HG03196 (cell line): ENCODE measurements at regions not wholly inside any gene's neighbourhood (a gene's known extent, or its start where the extent isn't known, plus 50 kb on each side); places are given as distances from the start of the nearest gene placed in this dataset.

ENCODE experiments used
- ATAC-seq: cut with Tn5 transposase; IDR thresholded peaks from one replicate; pipeline ENCODE4 v1.9.1; 2021; ENCODE audit not compliant: unreplicated experiment

DNA sequence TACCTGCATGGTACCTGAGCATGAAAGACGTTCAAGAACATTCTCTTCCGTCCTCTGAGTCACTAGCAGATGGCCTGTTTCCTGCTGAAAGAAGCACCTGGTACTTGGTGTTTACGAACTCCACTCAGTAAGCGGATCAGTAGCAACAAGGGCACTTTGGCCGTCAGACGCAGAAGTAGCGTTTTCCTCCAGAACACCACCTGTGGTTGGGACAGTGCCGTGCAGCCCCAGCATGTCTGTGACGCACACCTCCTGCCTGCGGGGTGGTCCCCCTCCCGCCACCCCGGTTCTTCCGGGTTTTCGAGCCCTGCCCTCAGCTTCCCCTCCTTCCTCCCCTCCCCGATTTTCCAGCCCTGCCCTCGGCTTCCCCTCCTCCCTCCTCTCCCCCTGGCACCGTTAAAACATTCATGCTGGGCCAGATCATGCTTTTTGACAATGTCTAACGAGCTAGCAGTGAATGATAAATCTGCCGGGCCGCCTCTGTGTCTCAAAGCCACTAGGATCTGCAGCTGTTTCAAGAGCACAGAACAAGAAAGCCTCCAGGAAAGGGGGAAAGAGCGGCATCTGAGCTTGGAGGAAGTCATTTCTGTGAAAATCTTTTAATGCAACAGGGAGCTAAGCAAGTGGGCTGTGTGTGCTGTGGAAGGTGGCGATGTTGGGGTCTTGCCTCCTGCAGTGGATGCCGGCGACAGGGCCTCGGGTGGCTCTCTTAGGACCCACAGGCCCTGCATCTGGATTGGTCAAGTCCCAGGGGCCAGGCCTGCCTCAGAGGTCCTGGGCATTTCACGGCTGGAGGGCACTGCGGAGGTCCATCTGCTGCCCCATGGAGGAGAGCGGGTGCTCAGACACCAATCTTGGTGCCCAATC is 207.9 kb downstream of the ERMARD start:
- no peak for ATAC-seq

DNA sequence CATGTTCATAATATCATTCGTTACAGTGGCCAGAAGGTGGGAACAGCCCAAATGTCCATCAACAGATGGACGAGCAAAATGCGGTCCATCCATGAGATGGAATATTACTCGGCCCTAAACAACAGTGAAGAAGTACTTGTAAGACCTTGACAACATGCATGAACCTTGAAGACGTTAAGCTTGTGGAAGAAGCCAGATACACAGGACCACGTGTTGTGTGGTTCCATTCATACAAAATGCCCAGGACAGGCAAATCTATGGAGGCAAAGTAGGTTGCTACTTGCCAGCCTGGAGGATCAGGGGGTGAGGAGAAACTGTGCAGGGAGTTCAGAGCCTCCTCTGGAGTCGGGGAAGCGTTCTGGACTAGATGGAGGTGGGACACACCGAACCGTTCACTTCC is 207.1 kb downstream of the ERMARD start:
- no peak for ATAC-seq

DNA sequence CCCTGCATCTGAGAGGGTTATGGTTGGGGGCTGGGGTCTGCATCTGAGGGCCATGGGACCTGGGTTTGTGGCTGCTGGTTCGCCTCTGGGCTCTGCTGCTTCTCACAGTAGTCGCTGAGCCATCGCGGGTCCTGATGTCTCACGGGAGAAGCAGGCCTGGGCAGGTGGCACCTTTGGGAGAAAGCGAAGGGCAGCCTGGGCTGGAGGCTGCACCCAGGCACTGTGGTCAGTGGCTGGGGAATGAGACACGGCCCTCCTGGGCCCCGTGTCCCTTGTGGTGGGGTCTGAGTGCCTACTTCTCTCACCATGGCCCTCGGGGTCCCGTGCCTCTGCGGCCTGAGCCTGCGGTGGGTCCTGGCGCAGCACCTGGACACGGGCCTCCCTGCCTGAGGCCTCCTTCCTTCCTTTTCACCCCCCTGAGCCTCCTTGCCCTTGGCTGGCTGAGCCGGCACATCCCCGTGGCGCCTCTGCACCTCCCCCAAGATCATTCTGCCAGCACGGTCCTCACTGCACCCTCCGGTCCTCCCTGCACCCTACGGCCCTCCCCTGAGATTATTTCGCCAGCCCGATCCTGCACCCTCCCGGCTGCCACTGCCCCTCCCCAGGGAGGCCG is 206.0 kb downstream of the ERMARD start:
- ATAC-seq: no peak

DNA sequence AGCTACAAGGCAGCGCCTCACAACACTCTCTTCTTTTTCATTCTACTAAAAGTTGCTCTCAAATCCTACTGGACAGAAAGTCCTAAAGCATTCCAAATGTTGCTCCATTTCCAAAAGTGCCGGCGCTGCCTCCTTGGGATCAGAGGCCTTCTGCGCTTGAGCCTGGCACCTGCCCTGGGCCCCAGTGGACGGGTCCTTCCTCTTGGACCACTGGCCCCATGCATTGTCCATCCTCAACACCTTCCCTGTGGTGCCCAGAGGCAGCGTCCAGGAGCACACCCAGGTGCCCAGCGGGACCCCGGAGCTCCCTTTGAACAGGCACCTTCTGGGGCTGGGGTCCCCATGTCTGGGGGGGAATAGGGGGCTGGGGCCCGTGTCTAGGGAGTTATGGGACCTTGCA is 205.2 kb downstream of the ERMARD start:
- ATAC-seq: no peak

DNA sequence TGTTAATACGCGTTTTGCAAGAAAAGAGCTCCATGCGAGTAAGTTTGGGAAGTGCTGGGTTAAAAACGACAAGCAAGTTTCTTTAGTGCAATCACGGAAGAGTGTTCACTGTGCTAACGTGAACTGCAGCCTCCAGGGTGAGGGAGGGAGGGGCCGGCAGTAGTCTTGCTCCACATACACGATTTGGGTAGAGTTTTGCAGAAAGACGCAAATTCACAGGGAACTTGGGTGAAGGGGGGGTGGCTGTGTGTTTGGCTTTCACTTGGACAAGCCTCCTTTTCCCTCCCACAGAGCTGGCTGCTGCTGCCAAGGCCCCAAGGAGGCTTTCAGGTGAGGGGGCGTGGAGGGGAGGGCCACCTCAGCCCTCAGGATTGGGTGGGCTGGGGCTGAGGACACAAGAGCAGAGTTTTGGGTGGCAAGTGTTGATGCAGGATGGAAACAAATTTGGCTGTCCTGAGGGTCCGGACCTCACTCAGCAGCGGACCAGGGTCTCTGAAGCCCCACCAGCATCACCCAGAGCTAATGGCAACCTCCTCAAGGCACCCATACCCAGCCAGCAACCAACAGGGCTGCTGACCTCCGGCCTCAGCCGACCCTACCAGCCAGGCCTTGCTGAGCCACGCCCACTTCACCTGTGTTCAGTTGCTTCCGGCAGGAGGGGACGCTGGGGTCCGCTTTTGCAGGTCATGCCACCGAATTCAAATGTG is 204.5 kb downstream of the ERMARD start:
- ATAC-seq: no peak

DNA sequence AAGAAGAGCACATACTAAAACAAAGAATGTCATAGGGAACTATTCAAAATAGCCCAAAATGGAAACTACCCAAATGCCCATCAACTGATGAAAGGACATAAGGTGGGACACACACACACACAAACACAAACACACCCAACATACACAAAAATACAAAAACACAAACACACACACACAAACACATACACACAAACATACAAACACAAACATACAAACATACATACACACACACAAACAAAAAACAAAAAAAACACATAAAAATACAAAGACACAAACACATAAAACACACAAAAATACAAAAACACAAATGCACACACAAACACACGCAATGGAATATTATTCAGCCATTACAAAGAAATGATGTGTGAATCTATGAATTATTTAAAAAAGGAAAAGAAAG is 203.6 kb downstream of the ERMARD start:
- ATAC-seq: no peak

DNA sequence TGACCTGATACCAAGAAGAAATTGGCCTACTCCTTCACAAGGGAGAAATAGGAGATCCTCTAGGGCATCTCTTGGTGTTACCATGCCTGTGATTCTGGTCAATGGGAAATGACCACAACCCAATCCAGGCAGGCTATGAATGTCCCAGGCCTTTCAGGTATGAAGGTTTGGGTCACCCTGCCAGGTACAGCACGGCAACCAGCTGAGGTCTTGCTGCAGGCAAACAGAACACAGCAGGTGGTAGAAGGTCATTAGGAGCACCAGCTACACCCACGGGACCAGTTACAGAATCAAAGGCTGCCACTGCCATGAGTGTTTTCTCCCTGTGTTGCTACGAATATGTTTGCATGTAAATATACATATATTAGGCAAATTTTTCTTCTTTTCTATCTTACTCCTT is 202.3 kb downstream of the ERMARD start:
- no peak for ATAC-seq

DNA sequence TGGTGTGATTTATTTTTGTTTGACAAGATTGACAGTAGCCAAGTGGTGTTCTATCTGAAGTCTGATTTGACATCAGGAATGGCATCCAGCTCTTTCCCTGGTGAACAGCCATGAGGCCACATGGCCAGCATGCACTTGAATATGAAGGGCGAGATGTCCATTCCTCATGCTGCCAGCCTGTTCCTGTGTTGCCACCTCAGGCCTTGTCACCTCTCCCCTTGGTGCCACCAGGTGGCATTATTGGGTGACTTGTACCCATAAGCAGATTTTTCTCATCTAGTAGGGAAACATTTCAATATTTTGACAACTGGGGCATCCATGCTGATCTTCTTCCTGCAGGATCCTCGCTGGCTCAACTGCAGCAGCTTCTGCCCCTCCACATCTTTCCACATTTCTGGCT is 199.1 kb downstream of the ERMARD start:
- no peak for ATAC-seq

DNA sequence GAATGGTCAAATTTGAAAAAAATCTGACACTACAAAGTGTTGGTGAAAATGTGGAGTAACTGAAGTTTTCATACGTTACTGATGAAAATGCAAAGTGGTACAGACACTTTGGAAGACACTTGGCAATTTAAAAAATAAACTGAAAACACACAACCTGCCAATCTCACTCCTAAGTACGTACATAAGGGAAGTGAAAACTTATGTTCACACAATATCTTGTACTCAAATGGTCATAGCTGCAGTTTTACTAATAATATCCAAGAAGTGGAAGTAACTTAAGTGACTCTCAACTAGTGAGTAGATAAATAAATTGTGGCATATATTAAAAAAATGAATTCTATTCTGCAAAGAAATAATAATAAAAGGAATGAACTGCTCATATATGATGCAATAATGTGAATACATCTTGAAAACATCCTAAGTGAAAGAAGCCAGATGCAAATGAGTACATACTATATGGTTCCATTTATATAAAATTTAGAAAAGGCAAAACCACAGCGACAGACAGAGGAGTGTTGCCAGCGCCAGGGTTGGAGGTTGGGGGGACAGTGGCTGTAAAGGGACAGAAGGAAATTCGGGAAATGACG is 198.2 kb downstream of the ERMARD start:
- no peak for ATAC-seq

DNA sequence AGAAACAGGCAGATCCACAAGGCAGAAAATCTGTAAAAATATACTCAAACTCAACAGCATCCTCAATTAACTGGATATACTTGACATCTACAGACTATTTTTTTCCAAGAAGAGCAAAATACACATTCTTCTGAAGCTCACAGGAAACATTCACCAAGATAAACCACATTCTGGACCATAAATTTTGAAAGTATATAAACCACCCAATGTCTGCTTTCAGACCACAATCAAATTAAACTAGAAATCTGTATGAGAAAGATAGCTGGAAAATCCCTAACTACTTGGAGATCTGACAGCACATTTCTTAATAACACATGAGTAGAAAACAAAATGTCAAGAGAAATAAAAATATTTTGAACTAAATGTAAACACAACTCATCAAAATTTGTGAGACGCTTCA is 195.5 kb downstream of the ERMARD start:
- ATAC-seq: no peak

DNA sequence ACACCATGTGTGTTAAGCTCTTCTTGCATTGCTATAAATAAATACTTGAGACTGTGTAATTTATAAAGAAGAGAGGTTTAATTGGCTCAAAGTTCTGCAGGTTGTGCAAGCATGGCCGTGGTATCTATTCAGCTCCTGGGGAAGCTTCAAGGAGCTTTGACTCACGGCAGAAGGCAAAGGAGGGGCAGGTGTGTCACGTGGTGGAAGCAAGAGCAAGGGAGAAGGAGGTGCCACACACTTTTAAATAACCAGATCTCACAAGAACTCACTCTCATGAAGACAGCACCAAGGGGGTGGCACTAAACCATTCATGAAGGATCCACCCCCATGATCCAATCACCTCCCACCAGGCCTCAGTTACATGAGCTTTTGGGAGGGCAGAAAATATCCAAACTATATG is 193.7 kb downstream of the ERMARD start:
- ATAC-seq: no peak

DNA sequence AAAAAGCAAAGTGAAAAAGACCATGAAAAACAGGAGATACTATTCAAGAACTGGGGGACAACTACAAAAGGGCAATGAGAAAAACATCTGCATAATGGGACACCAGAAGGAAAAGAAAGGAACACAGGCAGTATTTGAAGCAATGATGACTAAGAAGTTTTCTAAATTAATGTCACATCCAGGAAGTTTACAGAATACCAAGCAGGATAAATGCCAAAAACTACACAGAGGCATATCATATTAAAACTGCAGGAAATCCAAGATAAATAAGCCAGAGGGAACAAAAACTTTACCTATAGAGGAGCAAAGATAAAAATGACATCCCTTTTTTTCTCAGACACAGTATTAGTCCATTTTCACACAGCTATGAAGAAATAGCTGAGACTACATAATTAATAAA is 193.0 kb downstream of the ERMARD start:
- no peak for ATAC-seq

DNA sequence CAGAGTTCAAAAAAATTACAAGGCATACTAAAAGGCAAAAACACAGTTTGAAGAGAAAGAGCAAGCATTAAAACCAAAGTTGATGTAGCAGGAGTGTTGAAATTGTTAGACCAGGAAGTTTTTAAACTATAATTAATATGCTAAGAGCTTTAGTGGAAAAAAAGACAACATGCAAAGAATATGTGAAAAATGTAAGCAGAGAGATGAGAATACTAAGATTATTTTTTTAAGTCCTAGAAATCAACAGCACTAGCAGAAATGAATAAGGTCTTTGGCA is 192.6 kb downstream of the ERMARD start:
- ATAC-seq: no peak

DNA sequence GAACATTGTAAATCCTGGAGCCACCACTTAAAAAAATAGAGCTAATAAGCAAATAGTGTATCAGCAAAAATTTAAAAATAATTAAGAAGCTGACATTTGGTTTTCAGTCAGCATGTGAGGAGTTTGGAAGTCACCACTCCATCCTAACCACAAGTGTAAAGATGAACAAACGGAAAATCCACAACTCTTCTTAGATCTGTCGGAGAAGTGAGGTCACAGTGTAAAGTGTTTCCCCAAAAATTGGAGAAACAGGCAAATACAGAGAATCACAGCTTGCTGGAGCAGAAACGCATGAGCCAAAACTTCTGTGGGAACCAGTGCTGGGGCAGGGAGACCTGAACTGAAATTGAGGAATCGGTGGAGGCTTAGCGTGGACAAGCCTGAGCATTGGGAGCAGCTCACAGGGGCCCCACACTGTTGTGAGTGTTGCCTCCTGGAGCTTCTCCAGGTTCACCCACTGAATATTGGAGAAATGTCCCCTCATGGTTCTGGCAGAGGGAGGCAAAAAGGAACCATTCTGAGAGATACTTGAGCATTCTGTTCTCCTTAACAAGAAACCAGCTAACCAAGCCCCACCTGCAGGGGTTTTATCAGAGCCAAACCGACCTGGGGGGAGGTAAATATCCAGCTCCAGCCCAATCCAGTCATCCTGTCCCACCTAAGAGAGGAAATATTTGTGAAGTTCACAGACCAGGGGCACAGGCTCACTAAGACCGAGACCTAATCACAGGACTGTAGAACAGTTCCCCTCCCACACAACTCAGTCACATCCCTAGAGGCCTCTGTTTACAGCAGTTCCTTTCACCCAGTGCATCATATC is 192.0 kb downstream of the ERMARD start:
- ATAC-seq: no peak

DNA sequence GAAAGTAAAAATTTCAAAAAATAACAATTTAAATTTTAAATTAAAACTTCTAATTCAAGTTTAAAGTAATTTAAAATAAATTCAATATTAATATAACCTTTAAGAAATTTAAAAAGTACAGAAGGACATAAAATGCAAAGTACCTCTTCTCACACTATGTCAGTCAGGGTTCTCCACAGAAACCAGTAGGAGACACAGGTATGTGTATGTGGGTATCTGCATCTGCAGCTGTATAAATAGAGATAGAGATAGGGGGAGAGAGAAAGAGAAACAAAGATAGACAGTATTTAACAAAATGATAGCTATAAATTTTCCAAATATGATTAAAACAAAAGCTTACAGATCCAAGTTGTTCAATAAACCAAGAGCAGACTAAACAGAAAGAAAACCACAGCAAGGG is 190.8 kb downstream of the ERMARD start:
- ATAC-seq: no peak

DNA sequence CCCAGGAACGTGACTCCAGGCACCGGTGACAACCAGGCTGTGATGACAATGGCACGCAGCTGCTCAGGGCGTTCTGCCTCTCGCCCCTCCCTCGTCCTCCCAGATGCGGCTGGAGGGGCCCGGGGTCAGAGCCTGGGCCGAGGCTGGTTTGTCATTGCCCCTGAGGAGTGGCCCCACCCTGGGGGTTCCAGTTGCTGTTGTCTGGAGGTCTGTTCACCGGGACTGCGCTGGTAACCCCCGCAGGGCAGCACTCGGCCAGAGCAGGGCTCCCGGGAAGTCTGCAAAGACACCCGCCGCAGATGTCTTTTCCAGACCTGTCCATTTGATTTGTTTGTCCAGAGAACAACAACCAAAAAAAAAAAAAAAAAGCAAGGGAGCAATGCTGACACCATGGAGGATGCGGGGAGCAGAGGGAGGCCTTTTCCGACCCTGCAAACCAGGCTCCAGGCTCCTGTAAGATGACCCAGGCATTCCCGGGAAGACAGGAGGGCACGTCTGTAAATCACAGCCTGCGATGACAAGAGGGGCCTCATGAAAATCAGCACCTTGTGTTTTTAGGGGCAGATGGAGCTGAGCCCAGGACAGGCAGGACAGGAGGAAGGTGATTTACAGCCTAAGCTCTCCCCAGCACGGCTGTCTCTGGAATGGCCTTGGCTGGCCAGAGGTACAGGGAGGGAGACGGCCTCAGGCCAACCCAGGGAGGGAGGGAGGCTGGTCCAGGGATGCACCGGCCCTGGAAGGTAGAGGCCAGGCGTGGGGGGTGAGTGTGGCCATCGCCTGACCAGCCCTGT is 189.3 kb downstream of the ERMARD start:
- no peak for ATAC-seq

DNA sequence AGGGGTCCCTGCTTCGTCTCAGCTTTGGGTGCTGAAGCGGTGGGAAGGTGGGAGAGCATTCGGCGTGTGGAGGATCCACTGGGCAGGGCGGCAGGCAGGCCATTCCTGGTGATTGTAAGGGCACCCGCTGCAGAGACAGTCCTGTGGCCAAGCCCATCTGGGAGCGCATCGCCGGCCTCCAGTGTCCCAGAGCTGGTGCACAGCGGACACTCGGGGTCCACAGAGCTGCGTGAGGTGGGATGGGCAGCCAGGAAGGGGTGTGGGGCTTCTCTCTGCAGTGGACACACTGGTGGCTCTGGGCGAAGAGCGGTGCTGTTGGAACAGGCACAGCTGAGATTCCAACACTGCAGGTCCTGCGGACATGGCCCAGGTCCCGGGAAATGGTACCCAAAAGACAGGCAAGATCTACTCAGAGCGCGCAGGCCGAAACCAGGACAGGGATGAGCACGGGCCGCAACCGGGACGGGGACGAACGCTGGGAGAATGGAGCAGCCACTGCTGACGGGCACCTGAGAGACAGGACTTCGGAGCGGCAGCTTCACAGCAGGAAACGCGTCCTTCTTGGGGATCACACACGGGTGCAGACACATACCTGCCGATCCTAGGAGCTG is 188.2 kb downstream of the ERMARD start:
- no peak for ATAC-seq

DNA sequence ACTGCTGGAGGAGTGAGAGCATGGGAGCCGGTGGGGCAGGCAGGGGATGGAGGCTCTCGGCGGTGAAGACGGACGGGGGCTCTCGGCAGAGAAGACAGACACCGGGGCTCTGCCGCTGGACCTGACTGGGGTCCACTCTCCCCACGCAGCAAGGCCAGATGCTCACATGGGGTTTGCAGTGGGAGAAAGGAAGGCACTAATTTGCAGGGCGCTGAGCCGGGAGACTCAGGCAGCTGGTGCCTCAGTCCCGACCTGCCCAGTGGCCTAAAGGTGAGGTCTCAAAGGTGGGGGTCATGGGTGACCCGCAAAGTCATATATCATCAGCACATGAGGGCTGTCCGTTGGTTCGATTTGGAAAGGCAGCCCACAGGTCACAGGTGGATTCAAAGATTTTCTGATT is 187.3 kb downstream of the ERMARD start:
- no peak for ATAC-seq

DNA sequence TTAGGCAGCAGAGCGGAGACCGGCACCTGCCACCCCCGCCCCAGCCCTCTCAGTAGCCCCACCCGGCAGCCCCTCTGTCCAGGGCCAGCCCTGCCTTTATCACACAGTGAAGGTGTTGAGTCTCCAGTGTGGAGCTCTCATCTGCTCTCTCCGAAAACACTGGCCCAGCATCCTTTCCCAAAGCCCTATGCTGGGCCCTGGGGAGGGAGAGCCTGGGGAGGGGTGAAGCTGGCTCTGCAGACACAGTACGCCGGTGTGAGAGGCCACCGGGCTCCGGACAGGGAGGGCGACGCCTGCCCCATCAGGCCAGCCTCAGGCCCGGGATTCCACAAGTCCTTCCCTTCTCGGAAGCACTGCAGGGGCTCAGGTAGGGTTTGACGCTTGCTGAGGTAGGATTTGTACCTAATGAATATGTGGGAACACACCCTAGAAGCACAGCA is 186.9 kb downstream of the ERMARD start:
- ATAC-seq: no peak
